Adipocyte (in vitro differentiated cells): ENCODE measurements at regions not wholly inside any gene's neighbourhood (a gene's known extent, or its start where the extent isn't known, plus 50 kb on each side); places are given as distances from the start of the nearest gene placed in this dataset.

Experiments
- DNase-seq: peaks from one replicate; pipeline ENCODE4 v3.0.0-alpha.2; 2015; ENCODE audit warnings: low read depth
- H3K27me3 ChIP-seq: replicated peaks from 2 replicates; pipeline ENCODE4 v1.7.0; 2013; ENCODE audit warnings: mild to moderate bottlenecking, low read length, moderate library complexity; ENCODE audit not compliant: control insufficient read depth, insufficient read depth
- H3K36me3 ChIP-seq: 2 replicates; pipeline ENCODE4 v1.7.0; 2013; ENCODE audit warnings: low read length, mild to moderate bottlenecking, moderate library complexity; ENCODE audit not compliant: control insufficient read depth, insufficient read depth, severe bottlenecking
- H3K4me1 ChIP-seq: 2 replicates; pipeline ENCODE4 v1.7.0; 2013; ENCODE audit warnings: mild to moderate bottlenecking, low read length, moderate library complexity; ENCODE audit not compliant: control insufficient read depth, insufficient read depth
- H3K4me3 ChIP-seq: 2 replicates; pipeline ENCODE4 v1.7.0; 2013; ENCODE audit warnings: mild to moderate bottlenecking, low read length, moderate library complexity
- H3K9ac ChIP-seq: 2 replicates; pipeline ENCODE4 v1.7.0; 2013; ENCODE audit warnings: mild to moderate bottlenecking, low read length, moderate library complexity
- H3K9me3 ChIP-seq: 2 replicates; pipeline ENCODE4 v1.7.0; 2013; ENCODE audit warnings: mild to moderate bottlenecking, low read length, moderate library complexity; ENCODE audit not compliant: control insufficient read depth

DNA sequence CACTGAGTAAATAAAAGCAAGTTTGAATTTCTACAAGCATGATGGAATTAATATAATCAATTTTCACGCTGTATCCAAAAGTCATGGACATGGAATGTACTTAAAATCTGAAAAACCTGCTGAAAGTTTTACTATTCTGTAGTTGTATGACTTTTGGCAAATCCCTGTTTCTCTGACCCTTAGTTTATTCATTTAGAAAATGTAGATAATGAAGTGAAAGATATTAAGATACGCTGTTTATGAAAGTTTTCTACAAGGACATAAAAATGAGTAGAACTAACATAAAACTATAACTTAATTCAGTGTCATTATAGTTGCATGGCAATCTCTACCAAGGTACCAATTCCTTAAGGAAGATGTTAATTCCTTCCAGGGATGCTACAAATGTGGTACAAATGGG is 363.2 kb upstream of the MPDZ start:
- no peaks in the 10 kb centered on the region for H3K27me3 ChIP-seq
- DNase-seq = no peak

DNA sequence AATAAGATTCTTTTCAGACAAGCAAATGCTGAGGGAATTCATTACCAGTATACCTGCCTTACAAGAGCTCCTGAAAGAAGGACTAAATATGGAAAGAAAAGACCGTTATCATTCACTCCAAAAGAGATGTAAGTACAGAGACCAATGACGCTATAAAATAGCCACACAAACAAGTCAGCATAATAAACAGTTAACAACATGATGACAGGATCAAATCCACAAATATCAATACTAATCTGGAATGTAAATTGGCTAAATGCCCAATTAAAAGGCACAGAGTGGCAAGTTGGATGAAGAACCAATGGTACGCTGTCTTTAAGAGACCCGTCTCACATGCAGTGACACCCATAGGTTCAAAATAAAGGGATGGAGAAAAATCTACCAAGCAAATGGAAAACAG is 349.6 kb upstream of the MPDZ start:
- H3K27me3 ChIP-seq = no peaks in the 10 kb centered on the region
- H3K9ac ChIP-seq = no peak overlapping the region
- H3K4me3 ChIP-seq = no peak overlapping the region
- no peaks in the 10 kb centered on the region for H3K4me1 ChIP-seq
- H3K9me3 ChIP-seq = peaks cover 10% of the 10 kb centered on the region
- no peak for DNase-seq
- no peaks in the 10 kb centered on the region for H3K36me3 ChIP-seq

More for the DNA sequence above, 363.2 kb upstream of the MPDZ start:
- H3K36me3 ChIP-seq = no peaks in the 10 kb centered on the region
- no peaks in the 10 kb centered on the region for H3K9me3 ChIP-seq
- H3K4me3 ChIP-seq = no peak overlapping the region
- H3K9ac ChIP-seq = no peak overlapping the region
- peaks cover 5% of the 10 kb centered on the region for H3K4me1 ChIP-seq

DNA sequence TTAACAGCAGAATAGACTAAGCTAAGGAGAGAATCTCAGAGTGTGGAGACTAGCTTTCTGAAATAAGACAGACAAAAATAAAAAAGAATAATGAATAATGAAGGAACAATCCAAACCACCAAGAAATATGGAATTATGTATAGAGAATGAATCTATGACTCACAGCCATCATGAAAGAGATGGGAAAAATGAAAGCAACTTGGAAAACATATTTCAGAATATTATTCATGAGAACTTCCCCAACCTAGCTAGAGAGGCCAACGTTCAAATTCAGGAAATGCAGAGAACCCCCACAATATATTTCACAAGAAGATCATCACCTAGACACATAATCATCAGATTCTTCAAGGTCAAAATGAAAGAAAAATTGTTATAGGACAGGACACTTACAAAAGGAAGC is 349.0 kb upstream of the MPDZ start:
- Histone ChIP-seq H3K4me3 (no peak overlapping the region), H3K9ac (no peak overlapping the region), H3K36me3 (no peaks in the 10 kb centered on the region), H3K9me3 (peaks cover 10% of the 10 kb centered on the region), H3K4me1 (no peaks in the 10 kb centered on the region), H3K27me3 (no peaks in the 10 kb centered on the region)
- DNase-seq = no peak

DNA sequence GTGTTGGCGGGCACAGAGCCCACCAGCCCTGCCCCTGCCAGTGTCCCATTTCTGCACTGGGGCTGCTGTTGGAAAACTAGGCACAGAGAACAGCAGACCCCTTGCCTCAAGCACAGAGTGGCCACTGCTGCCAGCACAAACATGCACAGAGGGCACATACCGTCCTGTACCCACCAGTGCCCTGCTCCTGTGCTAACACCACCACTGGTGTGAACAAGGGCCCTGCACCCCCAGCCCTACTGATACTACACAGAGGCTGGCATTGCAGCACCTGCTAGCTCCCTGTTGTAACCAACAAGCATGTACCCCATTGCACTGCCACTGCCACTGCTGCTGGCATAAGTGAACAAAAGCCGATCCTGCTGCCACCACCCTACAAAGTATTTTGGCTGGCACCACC is 348.0 kb upstream of the MPDZ start:
- H3K36me3 ChIP-seq = no peaks in the 10 kb centered on the region

DNA sequence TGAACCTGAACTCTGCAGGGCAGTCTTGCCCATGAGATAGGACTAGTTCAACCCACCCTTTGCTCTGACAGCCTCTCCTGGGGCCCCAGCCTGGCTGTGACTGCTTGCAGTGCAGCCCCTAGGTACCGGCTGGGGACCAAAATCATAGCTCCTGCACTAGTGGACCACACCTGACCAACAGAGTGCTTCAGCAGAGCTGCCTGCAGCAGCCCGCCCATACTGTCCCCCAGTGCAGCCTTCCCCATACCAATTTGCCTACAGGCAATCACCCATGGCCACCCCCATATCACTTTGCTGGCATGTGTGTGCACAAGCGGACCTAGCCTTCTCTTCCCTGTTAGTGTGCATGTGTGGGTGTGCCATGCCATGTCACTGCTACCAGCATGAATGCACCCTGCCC is 347.6 kb upstream of the MPDZ start:
- DNase-seq = no peak
- H3K9me3 ChIP-seq = peaks cover 10% of the 10 kb centered on the region
- H3K36me3 ChIP-seq = no peaks in the 10 kb centered on the region
- no peaks in the 10 kb centered on the region for H3K4me1 ChIP-seq
- no peak overlapping the region for H3K9ac ChIP-seq
- no peak overlapping the region for H3K4me3 ChIP-seq
- H3K27me3 ChIP-seq = no peaks in the 10 kb centered on the region

More for the DNA sequence above, 348.0 kb upstream of the MPDZ start:
- Histone ChIP-seq H3K4me3 (no peak overlapping the region), H3K27me3 (no peaks in the 10 kb centered on the region), H3K4me1 (no peaks in the 10 kb centered on the region), H3K9ac (no peak overlapping the region), H3K9me3 (peaks cover 10% of the 10 kb centered on the region)
- DNase-seq = no peak

DNA sequence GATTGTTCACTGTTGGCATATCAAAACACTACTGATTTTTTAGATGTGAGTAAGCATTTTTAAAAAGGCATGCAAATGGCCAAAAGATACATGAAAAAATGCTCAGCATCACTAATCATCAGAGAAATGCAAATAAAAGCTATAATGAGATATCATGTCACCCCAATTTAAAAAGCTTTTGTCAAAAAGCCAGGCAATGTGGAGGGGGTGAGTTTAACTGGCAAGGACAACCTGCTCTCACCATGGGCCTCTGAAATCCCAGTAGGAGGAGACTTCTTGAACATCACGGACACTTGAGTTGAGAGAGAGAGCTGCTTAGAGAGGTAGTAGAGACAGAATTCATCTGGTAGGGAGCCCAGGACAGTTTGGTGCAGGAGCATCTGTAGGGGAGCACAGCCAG is 347.1 kb upstream of the MPDZ start:
- Histone ChIP-seq H3K9ac (no peak overlapping the region), H3K9me3 (peaks cover 10% of the 10 kb centered on the region), H3K4me1 (no peaks in the 10 kb centered on the region), H3K27me3 (no peaks in the 10 kb centered on the region), H3K4me3 (no peak overlapping the region), H3K36me3 (no peaks in the 10 kb centered on the region)
- DNase-seq = no peak

DNA sequence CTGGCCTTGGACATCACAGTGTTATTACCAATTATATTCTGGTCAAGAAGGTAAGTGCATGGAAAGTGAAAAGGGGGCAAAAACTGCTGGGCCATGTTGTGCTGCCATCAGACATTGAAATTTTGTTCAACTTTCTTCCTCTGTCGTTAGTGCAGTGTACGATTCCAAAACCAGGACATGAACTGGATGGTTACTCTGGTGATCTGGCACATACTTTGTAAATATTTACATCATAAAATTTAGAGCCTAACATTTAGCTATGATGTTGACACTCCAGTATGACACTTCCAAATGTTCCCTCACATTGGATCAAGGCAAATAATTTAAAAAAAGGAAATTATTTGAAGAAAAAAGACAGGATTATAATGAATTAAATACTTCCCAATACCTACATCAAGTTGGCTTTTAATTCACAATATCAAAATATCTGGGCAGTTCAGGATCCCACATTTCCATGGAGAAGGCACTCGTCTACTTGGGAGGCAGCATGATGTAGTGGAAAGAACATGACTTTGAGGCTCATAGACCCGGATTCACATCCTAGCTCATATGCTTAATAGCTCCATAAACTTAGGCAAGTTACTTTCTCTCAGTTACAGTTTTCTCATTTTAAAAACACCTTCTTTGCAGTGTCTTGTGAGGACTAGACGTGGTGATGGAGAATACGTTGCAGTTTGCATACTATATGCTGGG is 342.5 kb upstream of the MPDZ start:
- Histone ChIP-seq H3K9me3 (no peaks in the 10 kb centered on the region), H3K27me3 (no peaks in the 10 kb centered on the region), H3K4me3 (no peak overlapping the region), H3K9ac (no peak overlapping the region), H3K36me3 (no peaks in the 10 kb centered on the region), H3K4me1 (no peaks in the 10 kb centered on the region)
- DNase-seq = no peak

DNA sequence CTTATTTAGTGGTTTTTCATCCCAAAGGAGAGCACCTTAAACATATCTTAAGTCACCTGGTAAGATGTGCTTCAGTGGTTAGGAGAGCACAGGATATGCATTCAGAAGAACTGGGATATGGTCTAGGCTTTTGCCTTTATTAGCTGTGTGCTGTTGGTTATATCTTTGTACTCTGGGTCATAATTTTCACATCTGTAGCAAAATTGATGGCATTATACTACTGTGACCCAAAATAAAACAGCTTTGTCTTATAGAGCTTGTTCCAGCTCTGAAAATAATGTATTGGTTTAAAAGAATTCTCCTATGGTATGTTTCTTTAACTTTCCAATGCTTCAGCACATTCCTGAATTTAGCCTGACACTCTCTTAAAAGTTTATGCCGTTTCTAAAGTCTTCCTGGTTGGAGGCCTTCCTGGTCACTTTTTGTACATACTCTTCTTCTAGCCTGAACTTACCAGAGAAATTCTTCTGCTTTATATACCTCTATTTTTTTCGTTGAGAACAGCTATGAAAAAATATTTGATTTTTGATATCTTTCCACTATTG is 337.1 kb upstream of the MPDZ start:
- no peak overlapping the region for H3K4me3 ChIP-seq
- H3K9me3 ChIP-seq = no peaks in the 10 kb centered on the region
- no peaks in the 10 kb centered on the region for H3K36me3 ChIP-seq
- H3K9ac ChIP-seq = no peak overlapping the region
- H3K4me1 ChIP-seq = peaks cover 14% of the 10 kb centered on the region
- no peaks in the 10 kb centered on the region for H3K27me3 ChIP-seq
- peak; percentile 7 for DNase-seq

DNA sequence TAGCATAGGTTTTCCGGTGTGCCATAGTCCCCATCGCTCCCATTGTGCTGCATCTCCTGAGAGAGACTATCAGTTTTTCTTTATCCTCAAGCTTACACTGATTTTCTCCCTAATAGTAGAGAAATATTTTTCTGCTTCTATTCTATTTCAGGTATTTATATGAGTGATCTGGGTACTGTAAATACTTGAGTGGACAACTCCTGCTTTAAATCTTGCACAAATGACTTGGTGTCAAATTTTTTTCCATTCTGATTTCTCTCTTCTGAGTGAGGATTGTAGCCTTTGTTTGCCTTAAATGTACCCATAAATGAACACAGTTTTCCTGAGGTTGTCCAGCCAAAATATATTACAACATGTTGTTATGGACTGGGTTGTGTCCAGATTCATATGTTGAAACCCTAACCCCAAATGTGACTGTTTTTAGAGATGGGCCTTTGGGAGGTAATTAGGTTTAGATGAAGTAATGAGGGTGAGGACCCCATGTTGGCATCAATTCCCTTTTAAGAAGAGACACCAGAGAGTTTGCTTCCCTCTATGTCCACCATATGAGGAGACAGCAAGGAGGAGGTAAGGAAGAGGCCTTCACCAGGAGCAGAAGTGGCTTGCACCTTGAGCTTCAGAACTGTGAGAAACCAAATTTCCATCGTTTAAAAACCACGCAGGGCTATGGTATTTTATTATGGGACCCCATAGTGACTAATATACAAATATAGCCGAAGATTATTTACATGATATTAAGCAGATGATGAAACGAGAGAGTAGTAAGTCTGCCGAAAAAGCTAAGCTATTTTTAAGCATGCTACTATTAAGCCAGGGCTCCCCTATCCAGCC is 336.4 kb upstream of the MPDZ start:
- no peak overlapping the region for H3K4me3 ChIP-seq

DNA sequence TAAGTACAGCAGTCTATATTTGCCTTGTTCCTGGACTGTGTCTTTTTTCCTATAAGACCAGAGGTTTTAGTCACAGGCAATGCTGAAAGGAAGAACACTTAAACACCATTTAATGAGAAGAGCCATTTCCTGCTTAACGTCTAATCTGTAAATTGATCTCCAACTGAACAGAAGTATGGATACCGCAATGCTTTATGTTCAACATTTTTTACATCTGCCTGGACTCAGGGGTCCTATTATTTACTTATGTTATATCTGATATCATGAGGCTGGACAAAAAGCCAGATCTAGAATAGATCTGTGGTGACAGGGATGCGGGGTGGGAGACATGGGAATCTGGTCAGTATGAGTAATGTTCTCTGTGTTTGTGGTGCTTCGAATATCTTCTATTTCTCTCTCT is 334.6 kb upstream of the MPDZ start:
- Histone ChIP-seq H3K9me3 (no peaks in the 10 kb centered on the region), H3K4me1 (peaks cover 14% of the 10 kb centered on the region), H3K9ac (no peak overlapping the region), H3K27me3 (no peaks in the 10 kb centered on the region), H3K36me3 (no peaks in the 10 kb centered on the region), H3K4me3 (no peak overlapping the region)
- no peak for DNase-seq

More for the DNA sequence above, 336.4 kb upstream of the MPDZ start:
- no peak for DNase-seq
- Histone ChIP-seq H3K27me3 (no peaks in the 10 kb centered on the region), H3K4me1 (peaks cover 14% of the 10 kb centered on the region), H3K9ac (no peak overlapping the region), H3K36me3 (no peaks in the 10 kb centered on the region), H3K9me3 (no peaks in the 10 kb centered on the region)

DNA sequence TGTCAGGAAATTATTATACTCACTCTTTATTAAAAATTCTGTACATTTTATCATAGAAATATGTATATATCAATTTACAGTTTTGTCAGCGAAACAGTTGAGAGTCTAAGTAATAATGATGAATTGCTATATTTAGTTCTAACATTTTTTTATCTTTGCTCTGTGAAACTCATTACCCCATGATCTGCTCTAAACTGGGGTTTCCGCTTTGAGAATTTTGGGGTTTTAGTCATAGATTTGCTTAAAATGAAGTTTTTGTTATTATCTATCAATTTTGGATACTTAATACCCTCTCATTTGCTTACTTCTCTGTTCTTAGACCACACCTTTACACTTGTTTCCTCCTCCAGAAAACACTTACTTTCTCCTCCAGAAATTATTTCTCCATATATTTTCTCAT is 333.8 kb upstream of the MPDZ start:
- peaks cover 14% of the 10 kb centered on the region for H3K4me1 ChIP-seq
- H3K9me3 ChIP-seq = no peaks in the 10 kb centered on the region
- H3K36me3 ChIP-seq = no peaks in the 10 kb centered on the region
- no peak overlapping the region for H3K9ac ChIP-seq
- H3K27me3 ChIP-seq = no peaks in the 10 kb centered on the region
- DNase-seq = no peak
- no peak overlapping the region for H3K4me3 ChIP-seq
